HG03139 (cell line): ENCODE measurements at regions not wholly inside any gene's neighbourhood (a gene's known extent, or its start where the extent isn't known, plus 50 kb on each side); places are given as distances from the start of the nearest gene placed in this dataset.

Experiments
- ATAC-seq: cut with Tn5 transposase; IDR thresholded peaks from one replicate; pipeline ENCODE4 v1.9.1; 2021; ENCODE audit not compliant: unreplicated experiment

DNA sequence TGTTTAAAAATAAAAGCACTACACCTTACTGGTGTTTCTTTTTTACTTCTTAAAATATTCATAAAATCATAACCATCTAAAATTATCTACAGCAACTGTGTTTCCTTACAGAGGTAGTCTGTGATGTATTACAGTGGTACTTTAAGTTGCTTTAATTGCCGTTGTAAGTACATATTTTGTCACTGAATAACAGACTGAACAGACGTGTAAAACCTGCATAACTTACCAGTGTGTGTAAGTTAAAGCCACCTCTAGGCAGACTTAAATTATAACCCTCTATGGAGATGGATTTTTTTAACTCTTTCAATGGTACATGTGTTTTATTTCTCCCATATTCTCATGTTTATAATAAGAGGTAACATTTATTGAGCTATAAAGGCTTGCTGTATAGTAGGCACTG lies 166.8 kb downstream of the NR4A2 start:
- ATAC-seq = no peak

DNA sequence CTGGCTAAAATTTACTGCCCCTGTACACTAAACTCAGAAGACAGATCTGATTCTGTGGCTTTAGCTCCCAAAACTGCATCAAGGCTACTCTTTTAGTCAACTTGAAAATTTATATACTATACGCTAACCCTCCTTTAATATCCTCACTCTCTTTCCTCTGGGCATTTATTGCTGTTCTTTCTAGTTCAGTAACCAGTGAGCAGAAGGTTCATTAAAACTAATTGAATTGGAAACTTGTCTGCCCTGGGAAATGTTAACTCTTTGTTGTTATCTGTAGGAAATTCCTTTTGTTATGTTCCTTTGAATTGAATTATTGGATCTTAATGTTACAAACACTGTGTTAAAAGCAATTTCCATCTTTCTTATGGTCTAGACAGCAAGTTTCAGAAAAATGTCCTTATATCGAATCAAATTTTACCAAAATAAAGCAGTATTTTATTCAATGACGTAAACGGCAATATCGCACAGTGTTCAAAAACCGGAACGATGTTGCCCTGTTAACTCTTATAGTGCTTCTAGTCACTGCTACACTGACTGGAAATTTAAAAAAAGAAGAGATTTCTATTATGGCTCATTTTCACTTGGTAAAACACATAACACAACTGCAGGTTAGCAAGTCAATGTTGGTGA lies 168.3 kb downstream of the NR4A2 start:
- no peak for ATAC-seq

DNA sequence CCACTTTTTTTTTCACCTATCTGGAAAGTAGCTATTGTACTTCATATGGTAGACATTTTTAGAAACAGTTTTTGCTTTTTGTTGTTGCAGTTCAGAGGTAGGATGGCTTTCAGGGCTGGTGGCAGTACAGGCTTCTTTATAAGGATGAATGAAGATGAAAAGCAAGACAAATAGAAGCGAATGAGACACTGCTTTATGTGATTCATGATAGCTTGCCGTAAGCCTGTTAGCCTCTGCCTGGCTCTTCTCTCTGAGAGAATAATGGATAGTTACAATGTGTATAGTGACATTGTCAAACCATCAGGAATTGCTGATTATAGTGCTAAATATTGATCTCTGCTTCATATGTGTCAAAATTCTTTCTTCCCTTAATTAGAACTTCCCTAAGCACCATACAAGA lies 173.7 kb downstream of the NR4A2 start:
- ATAC-seq = no peak

GRCh38 chr2:156157670-156158069 lies 174.9 kb downstream of the NR4A2 start:
- no peak for ATAC-seq

- no peak for ATAC-seq
Measured at GRCh38 chr2:156156580-156156979, 175.9 kb downstream of the NR4A2 start.

DNA sequence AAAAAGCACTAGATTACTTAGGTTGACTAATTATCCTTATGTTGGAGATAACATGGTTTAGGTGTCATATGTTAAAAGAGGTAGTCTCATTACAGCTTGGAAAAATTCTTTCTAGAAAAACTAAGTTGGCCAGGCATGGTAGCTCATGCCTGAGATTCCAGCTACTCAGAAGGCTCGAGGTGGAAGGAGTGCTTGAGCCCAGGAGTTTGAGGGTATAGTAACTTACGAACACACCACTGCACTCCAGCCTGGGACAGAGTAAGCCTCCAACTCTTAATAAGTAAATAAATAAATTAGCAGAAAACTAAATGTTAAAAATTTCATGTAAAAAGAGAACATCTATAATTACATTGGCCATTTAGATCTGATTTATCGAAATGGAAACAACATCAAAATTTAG lies 177.2 kb downstream of the NR4A2 start:
- ATAC-seq = no peak

- ATAC-seq = no peak
Measured at GRCh38 chr2:156151351-156151750, 181.2 kb downstream of the NR4A2 start.

GRCh38 chr2:156147594-156148330 lies 184.8 kb downstream of the NR4A2 start:
- ATAC-seq = peak; percentile 65

- no peak for ATAC-seq
Measured at GRCh38 chr2:156145976-156146375, 186.5 kb downstream of the NR4A2 start.

- ATAC-seq = no peak
Measured at GRCh38 chr2:156145469-156145868, 187.1 kb downstream of the NR4A2 start.

DNA sequence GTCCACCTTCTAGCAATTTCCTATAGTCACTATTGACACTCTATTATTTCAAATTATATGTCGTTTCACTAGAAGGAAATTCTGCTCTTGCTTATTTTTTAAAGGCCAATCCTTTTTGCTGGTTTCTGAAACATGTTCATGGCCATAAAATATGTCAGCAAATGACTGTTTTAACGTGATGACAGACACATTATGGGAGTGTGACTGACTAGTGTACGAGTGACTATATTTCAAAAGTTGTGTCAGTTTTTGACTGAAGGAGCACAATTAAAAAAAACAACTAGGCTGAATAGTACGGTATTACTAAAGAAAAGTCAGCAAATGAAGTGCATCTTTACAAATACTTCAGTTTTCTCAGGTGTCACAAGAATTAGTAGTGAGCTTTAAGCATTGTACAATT lies 196.0 kb downstream of the NR4A2 start:
- no peak for ATAC-seq

- no peak for ATAC-seq
Measured at GRCh38 chr2:156134887-156135286, 197.6 kb downstream of the NR4A2 start.

GRCh38 chr2:156132941-156133340 lies 199.6 kb downstream of the NR4A2 start:
- no peak for ATAC-seq

- no peak for ATAC-seq
Measured at GRCh38 chr2:156132130-156132529, 200.4 kb downstream of the NR4A2 start.

DNA sequence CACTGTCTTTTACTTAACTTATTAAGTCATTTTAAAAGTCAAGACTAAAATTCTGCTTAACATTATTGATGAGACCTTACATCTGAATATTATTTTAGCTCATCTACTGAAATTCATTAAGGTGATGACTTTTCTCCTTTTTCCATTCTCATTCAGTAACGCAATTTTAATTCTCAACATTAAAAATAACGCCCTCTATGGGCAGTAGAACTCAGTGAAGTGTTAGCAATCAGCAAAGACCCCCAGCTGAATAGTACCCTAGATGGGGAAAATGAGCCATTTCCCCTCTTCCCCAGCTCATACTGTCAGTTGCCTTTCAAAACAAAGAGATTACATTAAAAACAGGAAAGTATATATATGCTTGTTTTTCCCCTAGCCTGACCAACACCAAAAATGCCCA lies 203.3 kb downstream of the NR4A2 start:
- no peak for ATAC-seq

DNA sequence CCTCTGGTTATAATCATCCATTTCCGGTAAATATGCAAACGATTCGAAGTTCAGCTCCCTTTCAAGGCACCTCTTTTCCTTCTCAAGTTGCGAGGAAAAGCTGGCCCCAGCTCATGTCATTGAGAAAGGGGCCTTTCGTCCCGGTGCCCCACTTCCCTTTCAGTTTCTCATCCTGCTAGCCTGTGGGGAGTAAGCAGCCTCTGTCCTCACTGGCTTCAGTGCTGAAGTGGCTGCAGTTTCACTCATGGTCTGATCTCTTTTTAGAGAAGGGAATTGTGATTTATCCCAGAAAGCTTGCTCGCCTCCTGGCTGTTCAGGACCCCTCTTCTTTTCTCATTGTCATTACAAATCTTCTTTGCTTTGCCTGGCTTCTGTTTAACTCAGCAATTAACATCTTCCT lies 207.5 kb downstream of the NR4A2 start:
- ATAC-seq = no peak

DNA sequence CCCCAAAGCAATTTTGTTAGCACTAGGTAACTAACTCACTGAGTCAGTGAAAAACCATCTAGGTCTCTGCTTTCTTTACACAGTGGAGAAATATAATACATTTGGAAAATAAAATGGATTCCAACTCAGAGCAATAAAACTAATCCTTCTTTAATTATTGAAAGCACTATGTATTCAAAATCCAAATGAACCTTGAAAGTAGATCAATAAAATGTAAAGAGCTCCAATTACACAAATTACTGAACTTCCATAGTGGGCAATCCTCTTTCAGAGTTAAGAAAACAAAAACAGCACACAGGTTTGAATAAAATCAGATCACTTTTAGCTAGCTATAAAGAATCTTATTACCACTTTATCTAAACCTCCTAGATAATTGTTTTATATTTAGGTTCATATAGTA lies 208.1 kb downstream of the NR4A2 start:
- ATAC-seq = no peak

DNA sequence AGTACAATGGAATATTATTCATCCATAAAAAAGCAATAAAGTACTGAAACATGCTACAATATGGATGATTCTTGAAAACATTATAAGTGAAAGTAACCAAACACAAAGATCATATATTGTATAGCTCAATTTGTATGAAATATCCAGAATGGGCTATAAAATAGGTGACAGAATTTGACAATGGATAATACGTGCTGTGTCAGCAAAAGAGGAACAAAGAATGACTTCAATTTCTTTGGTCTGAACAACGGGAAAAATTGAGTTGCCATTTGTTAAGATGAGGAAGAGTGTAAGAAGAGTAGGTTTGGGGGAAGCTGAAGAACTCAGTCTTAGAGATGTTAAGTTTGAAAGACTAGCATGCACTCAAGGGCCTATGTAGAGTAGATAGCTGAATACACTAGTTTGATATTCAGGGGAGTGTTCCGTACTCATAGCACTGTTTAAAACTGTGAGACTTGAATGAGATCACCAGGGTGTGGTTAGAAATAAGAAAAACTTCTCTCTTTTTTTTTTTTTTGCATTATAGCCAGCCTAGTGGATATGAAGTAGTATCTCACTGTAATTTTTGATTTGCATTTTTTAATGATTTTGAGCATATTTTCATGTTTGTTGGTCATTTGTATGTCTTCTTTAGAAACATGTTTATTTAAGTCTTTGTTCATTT lies 213.6 kb downstream of the NR4A2 start:
- no peak for ATAC-seq

DNA sequence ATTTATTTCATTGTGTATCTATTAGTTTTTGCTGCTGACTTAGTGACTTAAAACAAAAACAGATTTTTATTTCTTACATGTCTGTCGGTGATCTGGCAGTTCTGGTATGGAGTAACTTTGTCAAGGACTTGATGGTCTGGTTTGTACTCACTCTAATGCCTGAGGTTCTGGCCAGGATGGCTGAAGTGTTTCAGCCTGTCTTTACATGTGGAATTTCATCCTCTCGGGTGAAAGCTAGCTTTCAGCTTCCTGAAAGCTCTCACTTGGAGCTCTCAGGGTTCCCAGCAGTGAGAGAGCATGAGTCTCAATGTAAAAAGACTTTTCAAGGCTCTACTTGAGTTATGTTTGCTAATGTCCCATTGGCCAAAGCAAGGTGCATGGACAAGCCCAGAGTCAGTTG lies 216.4 kb downstream of the NR4A2 start:
- no peak for ATAC-seq

DNA sequence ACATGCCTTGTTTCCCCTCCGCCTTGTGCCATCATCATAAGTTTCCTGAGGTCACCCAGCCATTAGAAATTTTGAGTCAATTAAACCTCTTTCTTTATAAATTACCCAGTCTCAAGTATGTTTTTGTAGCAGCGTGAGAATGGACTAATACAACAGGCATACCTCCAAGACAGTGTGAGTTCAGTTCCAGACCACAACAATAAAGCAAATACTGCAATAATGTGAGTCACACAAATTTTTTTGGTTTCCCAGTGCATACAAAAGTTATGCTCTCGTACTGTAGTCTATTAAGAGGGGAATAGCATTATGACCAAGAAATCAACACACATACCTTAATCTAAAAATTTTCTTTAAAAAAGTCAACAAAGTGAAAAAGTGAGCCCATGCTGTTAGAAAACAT lies 217.2 kb downstream of the NR4A2 start:
- ATAC-seq = no peak

DNA sequence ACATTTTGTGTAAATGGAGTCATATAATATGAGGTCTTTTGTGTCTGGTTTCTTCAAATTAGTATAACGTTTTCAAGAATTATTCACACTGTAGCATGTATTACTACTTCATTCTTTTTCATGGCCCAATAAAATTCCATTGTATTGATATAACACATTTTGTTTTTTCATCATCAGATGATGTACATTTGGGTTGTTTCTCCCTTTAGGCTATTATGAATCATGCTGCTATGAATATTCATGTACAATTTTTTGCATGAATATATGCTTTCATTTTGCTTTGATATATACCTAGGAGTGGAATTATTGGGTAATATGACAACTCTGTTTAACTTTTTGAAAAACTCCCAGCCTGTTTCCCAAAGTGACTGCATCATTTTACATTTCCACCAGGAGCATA lies 220.2 kb downstream of the NR4A2 start:
- no peak for ATAC-seq

GRCh38 chr2:156110890-156111289 lies 221.6 kb downstream of the NR4A2 start:
- ATAC-seq = peak; percentile 98
